ENCODE measurements at regions not wholly inside any gene's neighbourhood (a gene's known extent, or its start where the extent isn't known, plus 50 kb on each side); places are given as distances from the start of the nearest gene placed in this dataset.
A peak's percentile ranks its signal among the peaks of the same experiment; 100 is the strongest.
"Not testable (repeated sequence)": the region's sequence is repeated elsewhere in the genome, so short reads cannot be mapped to it uniquely, and the experiment has no call there.

DNA sequence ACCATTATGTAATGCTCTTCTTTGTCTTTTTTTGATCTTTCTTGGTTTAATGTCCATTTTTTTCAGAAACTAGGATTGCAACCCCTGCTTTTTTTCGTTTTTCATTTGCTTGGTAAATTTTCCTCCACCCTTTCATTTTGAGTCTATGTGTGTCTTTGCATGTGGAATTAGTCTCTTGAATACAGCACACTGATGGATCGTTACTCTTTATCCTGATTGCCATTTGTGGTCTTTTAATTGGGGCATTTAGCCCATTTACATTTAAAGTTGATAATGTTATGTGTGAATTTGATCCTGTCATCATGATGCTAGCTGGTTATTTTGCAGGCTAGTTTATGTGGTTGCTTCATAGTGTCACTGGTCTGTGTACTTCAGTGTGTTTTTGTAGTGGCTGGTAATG is 75.6 kb upstream of the ETV3 start:
- DNase-seq: no peak

DNA sequence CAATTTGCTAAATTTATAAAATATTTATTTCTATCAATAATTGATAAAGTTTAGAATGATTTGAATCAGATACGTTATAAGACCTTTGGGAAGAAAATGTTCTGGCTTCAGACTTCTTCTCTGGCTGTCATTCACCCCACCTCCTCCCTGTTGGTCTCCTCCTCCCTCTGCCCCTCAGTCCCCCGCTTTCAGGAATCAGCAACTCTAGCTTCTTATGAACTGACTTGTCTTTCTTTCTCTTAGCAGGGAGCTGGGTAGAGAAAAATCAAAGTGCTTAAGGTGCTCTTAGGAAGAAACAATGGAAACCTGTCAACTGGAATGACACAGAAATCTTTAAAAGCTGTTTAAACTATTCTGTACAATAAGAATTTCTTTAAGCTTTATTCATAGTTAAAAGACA is 71.3 kb upstream of the ETV3 start:
- DNase-seq: no peak

DNA sequence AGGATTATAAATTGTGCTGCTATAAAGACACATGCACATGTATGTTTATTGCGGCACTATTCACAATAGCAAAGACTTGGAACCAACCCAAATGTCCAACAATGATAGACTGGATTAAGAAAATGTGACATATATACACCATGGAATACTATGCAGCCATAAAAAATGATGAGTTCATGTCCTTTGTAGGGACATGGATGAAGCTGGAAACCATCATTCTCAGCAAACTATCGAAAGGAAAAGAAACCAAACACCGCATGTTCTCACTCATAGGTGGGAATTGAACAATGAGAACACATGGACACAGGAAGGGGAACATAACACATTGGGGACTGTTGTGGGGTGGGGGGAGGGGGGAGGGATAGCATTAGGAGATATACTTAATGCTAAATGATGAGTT is 67.8 kb upstream of the ETV3 start:
- not testable (repeated sequence) for DNase-seq

DNA sequence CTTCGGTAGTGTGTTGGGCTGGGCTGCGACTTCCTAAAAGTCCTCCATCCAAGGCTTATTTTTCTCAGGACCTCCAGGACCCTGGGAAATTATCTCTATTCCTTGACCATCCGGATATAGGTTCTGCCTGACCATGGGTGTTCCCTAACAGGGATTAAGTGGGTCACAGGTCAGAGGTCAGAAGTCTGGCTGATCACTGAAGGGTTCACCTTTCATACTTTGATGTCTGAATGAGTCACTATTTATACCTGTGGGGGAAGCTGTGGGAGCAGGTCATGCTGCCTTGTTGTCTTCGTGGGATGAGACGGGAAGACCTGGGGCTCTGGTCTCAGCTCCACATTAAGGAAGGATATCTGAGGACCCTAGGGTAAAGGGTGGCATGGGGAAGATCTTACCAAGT is 65.0 kb upstream of the ETV3 start:
- DNase-seq: no peak

DNA sequence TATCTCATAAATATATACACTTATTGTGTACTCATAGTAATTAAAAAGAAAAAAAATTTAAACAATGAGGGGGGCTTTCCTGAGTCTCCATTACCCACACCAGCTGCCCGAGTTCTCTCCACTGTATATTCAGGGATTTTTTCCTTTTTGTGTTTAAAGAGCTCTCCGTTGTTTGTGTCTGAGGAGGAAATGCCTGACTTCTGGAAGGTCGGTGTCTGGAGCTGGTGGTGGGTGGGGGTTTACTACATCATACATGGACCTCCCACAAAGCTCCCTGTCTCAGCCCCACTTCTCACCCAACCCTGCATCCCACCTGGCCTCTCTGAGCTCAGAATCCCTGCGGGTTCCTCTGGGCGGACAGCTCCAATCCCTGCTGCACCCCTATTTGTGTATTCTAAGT is 64.1 kb upstream of the ETV3 start:
- DNase-seq: no peak

DNA sequence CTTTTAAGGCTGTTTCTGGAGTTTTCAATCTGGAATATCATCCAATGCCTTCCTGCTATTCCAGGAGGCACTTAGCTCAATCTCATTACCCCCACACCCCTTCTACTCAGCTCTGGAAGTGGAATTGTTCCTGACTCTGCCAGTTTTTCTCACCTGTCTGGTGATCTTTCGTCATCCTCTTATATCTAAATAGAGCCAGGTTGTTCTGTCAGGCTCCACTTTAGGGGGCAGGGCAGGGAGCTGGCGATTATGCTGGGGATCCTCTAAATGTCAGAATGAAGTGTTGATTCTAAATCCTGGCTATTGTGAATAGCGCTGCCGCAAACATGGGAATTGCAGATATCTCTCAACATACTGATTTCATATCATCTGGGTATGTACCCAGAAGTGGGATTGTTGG is 63.6 kb upstream of the ETV3 start:
- no peak for DNase-seq

DNA sequence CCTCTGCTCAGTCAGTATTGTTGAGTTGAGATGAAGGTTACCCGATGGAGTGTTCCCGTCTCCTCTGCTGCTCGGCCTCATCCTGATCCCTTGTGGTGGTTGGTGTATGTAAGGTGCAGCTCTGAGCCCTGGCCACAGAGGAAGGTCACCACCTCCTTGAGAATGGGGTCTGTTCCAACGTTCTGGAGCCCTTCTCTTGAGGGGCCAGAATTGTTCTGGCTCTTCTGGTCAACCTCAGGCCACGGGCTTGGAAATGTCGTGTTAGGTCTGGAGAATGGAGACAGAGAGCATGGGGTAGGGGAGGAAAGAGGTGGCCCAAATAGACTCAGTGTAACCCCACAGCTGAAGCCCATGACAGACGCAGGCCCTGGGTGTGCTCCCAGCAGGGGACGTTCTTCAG is 62.3 kb upstream of the ETV3 start:
- DNase-seq: no peak

DNA sequence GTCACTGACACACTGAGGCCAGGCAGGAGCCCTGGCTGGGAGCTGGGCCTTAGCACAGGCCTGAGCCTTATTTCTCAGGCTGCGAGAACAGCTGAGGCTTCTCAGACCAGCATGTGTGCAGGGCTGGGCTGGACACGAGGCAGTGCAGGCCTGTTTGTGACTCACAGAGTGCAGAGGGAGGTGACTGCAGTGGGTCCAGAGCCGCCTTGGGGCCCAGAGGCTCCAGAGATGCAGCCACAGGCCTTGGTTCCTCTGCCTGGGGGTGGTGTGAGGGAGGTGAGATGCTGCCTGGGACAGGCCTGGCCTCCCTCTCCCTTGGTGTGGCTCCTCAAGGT is 61.2 kb upstream of the ETV3 start:
- no peak for DNase-seq

DNA sequence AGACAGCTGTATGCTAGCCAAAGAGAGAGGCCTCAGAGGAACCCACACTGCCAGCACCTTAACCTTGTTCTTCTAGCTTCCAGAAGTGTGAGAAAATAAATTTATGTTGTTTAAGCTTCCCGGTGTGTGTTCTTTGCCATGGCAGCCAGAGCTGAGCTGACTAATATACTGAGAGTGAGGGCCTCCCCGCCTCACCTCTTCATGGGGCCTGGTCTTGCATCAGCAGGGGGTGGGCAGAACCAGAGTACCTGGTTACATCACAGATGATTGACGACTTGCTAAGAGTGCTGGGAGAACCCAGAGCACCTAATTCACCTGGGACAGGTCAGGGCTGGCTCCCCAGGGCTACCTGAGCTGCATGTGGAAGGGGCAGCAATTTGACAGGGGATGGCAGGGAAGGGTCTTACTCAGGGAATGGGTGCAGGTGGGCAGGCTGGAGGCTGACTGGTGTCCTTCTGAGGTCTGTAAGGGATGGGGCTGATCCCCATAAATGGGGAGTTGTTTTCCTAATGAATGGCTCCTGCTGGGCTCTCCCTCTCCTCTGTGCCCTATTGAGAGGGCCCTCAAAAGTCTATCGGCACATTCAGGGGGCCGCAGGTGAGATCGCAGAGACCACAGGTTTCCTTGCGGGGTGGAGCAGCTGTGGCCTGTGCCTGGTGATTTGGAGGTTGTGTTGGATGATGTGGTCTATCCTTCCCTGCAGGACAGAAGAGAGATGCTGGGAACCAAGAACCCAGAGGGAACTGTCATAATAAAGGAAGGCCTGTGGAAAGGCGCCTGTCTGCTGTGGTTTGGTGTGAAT is 60.6 kb upstream of the ETV3 start:
- DNase-seq: peak; percentile 6

DNA sequence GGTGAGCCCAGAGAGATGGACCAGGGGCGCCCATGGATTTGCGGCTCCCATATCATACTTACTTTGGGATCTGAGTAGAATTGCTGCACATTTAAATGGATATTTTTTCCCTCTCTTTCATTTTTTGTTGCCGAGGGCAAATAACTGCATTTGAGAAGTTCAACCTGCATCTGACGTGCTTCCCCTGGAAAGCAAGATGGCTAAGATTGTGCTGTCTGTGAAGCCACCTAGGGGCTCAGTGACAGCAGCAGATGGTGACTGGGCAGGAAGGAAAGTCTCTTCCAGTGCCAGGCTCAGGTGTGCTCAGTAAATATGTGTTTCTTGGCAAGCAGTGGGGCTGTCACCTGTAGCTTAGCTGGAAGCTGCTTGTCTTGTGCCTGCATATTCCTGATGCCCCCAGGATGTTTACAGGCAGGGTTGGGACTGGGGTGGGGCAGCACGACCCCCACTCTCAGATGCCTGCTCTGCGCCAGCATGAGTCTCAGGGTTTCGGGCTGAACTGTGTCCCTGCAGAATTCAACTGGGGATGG is 59.8 kb upstream of the ETV3 start:
- DNase-seq: no peak

DNA sequence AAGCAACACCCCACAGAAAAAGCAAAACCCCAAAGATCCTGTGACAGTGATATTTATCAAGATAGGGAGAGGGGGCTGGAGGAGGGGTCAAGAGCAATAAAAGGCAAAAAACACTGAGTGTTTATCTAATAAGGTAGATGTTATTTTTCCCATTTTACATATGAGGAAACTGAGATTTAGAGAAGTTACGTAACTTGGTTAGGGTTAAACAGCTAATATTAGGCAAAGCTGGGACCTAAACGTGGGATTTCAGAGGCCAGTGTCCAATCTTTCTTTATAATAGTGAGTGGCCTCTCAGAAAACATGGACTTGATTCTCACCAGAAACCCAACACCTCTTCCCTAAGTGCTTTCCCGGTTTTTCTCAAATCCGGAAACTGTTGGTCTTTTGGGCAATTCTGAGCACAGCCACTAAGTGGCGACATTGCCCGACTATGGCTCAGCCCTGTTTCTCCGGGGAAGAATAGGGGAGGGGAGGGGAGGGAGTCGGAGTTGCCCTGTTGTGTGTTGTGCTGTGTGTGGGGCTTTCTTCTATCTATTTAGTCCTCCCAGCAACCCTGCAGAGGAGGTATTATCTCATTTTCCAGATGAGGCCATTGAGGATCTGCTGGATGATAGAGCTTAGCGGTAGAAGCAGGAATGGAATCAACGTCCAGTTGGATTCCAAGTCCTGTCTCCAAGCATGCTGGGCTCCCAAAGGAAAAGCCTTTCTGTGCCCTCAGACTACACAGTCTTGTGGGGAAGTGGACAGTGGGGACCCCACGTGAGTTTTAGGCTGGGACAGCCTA is 58.7 kb upstream of the ETV3 start:
- DNase-seq: peak; percentile 23

DNA sequence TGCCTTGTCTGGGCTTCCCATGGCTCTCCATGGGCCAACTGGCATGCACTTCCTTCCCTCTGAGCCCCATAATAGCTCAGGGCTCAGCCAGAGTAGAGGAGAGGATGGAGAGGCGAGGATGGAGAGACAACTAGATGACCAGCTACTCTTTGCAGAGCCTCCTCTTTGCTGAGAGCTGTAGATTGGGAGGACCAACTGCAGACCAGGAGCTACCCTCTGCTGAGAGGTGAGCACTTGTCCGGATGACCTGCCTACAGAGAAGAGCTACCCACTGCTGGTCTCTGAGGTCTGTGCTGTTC is 58.0 kb upstream of the ETV3 start:
- no peak for DNase-seq

DNA sequence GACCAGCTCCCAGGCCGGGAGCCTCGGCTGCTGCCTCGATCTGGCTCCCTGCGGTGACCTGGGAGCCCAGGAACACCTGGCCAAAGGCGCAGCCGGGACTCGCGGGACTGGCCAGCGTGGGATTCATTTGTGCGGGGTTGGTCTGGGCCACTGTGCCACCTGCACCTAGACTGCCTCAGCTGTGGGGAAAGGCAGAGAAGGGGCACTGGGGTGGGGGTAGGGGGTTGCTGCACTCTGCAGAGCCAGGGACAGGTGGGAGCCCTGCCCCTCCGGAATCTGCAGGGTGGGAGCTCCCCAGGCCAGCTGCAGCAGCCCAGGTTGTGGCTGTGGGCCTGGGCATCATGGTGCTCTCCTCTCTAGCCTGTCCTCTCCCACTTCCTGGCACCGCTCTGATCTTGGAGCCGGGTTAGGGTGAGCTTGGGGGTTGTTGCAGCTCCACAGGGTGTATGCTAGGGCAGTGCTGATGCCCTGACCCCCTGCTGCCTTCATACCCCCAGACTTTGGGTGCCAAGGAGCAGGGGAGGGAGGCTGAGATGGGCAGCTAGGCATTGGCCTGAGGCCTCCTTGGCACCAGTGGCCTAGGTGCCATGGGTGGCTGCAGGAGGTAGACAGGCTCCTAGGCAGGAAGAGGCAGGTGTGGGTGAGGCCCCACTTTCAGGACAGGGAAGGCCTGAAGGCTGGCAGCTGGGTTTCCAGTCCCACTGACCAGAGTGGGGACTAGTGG is 57.5 kb upstream of the ETV3 start:
- DNase-seq: no peak

DNA sequence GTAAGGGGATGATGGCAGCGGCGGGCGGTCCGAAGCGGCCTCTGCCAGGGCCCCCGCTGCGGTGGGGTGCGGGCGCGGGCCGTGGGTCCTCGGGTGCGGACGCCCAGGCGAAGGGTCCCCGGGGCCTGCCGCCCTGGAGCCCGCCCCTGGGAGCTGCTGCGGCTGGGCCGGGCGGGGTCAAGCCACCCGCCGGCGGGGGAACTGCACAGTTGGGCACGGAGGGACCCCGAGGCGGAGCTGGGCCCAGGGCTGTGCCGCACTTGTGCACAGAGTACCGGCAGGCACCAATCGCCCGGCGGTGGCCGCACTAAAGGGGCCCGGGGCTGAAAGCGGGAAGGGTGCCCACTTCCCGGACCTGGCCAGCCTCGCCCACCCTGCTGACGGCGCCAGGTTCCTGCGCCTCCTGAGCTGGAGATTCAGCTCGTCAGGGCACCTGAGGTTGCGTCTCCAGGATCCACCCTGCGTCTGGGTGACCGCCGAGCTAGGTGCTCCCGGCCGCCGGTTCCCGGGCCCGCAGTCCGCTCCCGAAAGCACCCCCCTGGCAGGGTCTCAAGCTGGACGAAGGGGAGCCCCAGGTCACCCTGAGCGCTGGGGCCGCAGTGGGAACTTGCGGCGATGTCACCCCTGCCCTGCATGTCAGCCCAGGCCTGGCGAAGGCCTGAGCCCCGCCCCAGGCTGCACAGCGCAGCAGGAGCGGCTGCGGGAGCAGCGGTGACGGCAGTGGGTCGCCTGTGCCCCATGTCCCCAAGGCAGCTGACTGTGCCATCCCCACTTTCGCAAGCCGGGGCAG is 56.7 kb upstream of the ETV3 start:
- DNase-seq: no peak

DNA sequence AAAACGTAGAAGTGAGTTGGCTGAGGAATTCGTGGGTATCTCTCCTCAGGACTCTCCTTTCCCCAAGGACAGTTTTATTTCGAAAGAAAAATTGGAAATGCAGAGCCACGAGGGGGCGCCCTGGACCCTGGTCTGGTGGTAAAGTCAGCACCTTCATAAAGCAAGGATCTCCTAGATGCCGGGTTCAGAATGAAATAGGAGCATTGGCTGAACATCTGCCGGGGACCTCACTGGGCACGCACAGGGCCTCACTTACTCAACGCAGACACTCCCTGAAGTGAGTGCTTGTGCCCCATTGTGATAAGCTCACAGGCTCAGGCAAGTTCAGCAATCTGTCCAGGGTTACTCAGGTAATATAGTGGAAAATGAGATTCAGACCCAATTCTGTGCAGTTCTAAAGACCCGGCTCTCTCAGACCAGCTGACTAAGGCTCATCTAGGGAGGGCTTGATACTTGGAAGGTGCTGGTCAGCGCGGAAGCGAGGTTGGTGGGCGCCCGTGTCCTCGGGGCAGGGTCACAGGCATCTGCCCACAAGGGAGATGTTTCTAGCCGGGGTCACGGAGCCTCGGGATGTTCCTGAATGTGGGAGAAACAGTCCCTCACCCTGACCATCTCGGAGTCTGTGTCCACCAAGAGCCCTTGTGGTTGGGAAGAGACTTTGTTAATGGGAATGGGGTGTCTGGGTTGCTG is 55.7 kb upstream of the ETV3 start:
- DNase-seq: peak; percentile 80

DNA sequence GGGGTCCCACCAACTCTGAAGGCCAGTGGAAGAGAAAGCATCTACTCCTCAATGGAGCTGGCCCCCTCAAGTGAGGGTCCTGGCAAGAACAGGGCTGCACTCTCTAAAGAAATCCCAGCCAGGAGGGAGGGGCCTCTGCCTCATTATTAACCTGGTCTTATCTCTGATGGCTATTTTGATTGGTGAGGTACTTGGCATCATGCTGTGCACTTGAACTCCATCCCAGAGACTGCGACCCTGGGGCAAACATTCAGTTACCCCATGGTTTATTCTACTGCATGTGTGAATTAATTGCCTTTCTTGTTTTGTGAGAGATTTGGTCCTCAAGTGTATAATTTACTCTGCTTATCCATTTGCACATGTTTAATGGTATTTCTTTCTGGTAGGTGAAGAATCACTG is 55.0 kb upstream of the ETV3 start:
- DNase-seq: no peak

DNA sequence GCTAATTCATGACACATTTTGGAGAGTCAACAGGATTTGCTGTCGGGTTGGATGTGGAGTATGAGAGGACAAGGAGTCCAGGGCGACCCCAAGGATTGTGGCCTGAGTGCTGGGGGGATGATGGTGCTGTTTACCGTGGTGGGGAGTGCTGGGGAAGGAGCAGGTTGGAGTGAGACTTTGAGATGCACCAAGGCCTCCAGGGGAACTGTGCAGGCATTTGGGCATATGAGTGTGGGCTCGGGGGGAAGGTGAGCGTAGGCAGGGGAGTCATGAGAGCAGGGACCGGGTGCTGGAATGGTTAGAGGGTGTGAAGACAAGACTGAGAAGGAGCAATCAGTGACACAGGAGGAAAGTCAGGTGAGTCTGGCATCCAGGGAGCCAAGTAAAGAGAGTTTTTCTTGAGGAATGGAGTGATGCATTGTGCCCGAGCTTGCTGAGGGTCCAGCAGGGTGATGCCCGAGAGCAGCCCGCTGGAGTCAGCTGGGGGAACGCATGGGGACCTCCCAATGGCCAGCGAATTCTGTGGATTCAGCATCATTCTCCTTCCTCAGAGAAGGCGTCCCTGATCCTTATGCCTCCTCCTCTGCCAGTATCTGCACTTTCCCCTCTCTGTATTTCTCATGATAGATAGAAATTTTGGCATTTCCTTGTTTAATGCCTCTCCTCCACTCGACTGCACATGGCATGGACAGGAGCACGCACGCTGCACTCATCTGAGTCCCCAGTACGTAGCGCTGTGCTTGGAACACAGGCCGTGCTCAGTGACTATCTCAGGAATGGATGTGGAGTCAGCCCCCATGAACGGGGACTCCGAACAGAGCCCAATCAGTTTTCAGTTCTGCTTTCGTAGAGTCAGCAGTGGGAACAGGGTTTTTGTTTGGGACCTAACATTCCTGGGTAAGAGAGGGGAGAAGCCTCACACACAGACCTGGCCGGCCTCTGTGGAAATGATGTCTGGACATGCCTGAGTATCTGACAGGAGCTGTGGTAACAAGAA is 52.1 kb upstream of the ETV3 start:
- no peak for DNase-seq

DNA sequence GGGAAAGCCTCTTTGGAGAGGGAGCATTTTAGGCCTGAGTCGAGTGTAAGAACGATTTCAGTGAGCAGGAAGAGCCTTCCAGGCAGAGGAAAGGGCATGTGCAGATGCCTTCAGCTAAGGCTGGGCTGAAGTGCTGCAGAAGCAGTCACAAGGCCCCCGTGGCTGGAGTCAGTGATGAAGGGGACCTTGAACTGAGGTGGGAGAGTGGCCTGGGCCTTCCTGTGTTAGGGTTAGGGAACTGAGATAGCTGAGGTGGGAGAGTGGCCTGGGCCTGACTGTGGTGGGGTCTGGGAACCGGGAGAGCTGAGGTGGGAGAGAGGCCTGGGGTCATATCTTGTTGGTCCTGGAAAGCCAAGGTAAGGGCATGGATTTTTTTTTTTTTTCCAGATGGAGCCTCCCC is 50.9 kb upstream of the ETV3 start:
- DNase-seq: no peak

Data from tongue (tissue), 1 donor.